Endothelial cell of umbilical vein (primary cell): ENCODE measurements at regions not wholly inside any gene's neighbourhood (a gene's known extent, or its start where the extent isn't known, plus 50 kb on each side); places are given as distances from the start of the nearest gene placed in this dataset.

Source experiments
- BruUV-seq: library from RNA; stranded (reverse); fragments of 400-500 nt; replicated peaks from 2 replicates; lab custom pipeline; 2021; lab: Mats Ljungman, UMichigan
- CTCF ChIA-PET: fragments of 300-600, 350-600 bp; sonication (Branson Sonifier 250); formaldehyde crosslinking; loops from one replicate; lab custom pipeline; 2021; ENCODE audit warnings: antibody characterized with exemption, inconsistent platforms; lab: Charles Lee
- POLR2A ChIA-PET: fragments of 300-600, 350-600 bp; sonication (Branson Sonifier 250); formaldehyde crosslinking; loops from one replicate; lab custom pipeline; 2021; ENCODE audit warnings: antibody characterized with exemption, inconsistent platforms; lab: Charles Lee
- DNase-seq: peaks from one replicate; pipeline ENCODE4 v3.0.0-alpha.2; 2011; ENCODE audit warnings: low read depth, low spot score
- FAIRE-seq: peaks from 2 replicates; lab custom pipeline; 2011; peaks lifted over from hg19 to GRCh38; lab: Jason Lieb, UNC
- H2AFZ ChIP-seq: 2 replicates; pipeline ENCODE4 v1.6.0; 2012; ENCODE audit warnings: low read depth, low read length, control low read depth, inconsistent platforms
- H3K27ac ChIP-seq: 2 replicates; pipeline ENCODE4 v1.5.1; 2011; ENCODE audit warnings: low read depth, mild to moderate bottlenecking, control low read depth, low read length, moderate library complexity; ENCODE audit not compliant: insufficient read depth
- H3K27me3 ChIP-seq, 2 experiments: 2 replicates each; pipeline versions ENCODE4 v1.6.0 to v1.6.1; 2011; ENCODE audit warnings: low read length in 2 of 2, mixed read lengths in 1 of 2; ENCODE audit not compliant: control insufficient read depth in 2 of 2, insufficient read depth in 2 of 2
- H3K36me3 ChIP-seq, 2 experiments: 2 replicates in 1 of 2; 3 replicates in 1 of 2; pipeline ENCODE4 v1.5.1; 2011; ENCODE audit warnings: low read length in 2 of 2, mild to moderate bottlenecking in 1 of 2, moderate library complexity in 1 of 2; ENCODE audit not compliant: control insufficient read depth in 2 of 2, insufficient read depth in 2 of 2; ENCODE audit errors: extremely low read depth in 1 of 2
- H3K4me1 ChIP-seq: 3 replicates; pipeline ENCODE4 v1.5.1; 2011; ENCODE audit warnings: mild to moderate bottlenecking, low read length; ENCODE audit not compliant: control insufficient read depth, insufficient read depth; ENCODE audit errors: extremely low read depth
- H3K4me2 ChIP-seq: 2 replicates; pipeline ENCODE4 v1.6.1; 2011; ENCODE audit warnings: low read length, control low read depth, mixed read lengths; ENCODE audit not compliant: insufficient read depth
- H3K4me3 ChIP-seq, 3 experiments: fragments of 200-600 bp in 1 of 3; sonication (generic), shearing (Covaris generic) in 1 of 3; replicated peaks in 1 of 3; 2 replicates each; pipeline ENCODE4 v1.5.1; 2011 to 2016; ENCODE audit warnings: control low read depth in 3 of 3, low read length in 3 of 3, mild to moderate bottlenecking in 2 of 3, inconsistent platforms in 1 of 3, low read depth in 1 of 3, moderate library complexity in 1 of 3; ENCODE audit not compliant: insufficient read depth in 1 of 3
- H3K79me2 ChIP-seq: 2 replicates; pipeline ENCODE4 v1.6.0; 2012; ENCODE audit warnings: low read length, inconsistent platforms; ENCODE audit not compliant: control insufficient read depth, insufficient read depth
- H3K9ac ChIP-seq: replicated peaks from 2 replicates; pipeline ENCODE3; 2011; ENCODE audit warnings: low read length, control low read depth; ENCODE audit not compliant: insufficient read depth; ENCODE audit errors: extremely low read depth
- H3K9me1 ChIP-seq: replicated peaks from 3 replicates; pipeline ENCODE4 v1.6.0; 2011; ENCODE audit warnings: mild to moderate bottlenecking, low read length; ENCODE audit not compliant: control insufficient read depth, insufficient read depth; ENCODE audit errors: extremely low read depth
- H3K9me3 ChIP-seq: replicated peaks from 2 replicates; pipeline ENCODE4 v1.5.1; 2012; ENCODE audit warnings: low read length, inconsistent platforms; ENCODE audit not compliant: control insufficient read depth, insufficient read depth
- H4K20me1 ChIP-seq: replicated peaks from 2 replicates; pipeline ENCODE3; 2011; ENCODE audit warnings: mild to moderate bottlenecking, low read length; ENCODE audit not compliant: control insufficient read depth, insufficient read depth; ENCODE audit errors: extremely low read depth
- CTCF ChIP-seq, 2 donors: IDR thresholded peaks; 1 replicate in 1 of 2; 2 replicates in 1 of 2; pipeline ENCODE4 v1.5.1; 2011; ENCODE audit warnings: low read length in 2 of 2, mild to moderate bottlenecking in 2 of 2, moderate library complexity in 2 of 2, control low read depth in 1 of 2, inconsistent platforms in 1 of 2, low read depth in 1 of 2; ENCODE audit not compliant: insufficient read depth in 1 of 2; ENCODE audit errors: extremely low read depth in 1 of 2
- EZH2 ChIP-seq: IDR thresholded peaks from 2 replicates; pipeline ENCODE4 v1.6.1; 2012; ENCODE audit warnings: borderline replicate concordance, low read depth, mild to moderate bottlenecking, moderate library complexity, low read length, inconsistent platforms; ENCODE audit not compliant: severe bottlenecking
- FOS ChIP-seq: IDR thresholded peaks from 2 replicates; pipeline ENCODE4 v1.6.1; 2011; ENCODE audit warnings: mild to moderate bottlenecking, low read length, moderate library complexity, borderline replicate concordance; ENCODE audit not compliant: insufficient read depth
- GATA2 ChIP-seq: IDR thresholded peaks from 2 replicates; pipeline ENCODE4 v1.7.0; 2011; ENCODE audit warnings: low read depth, mild to moderate bottlenecking, moderate library complexity, mixed read lengths, low read length; ENCODE audit not compliant: insufficient read length, insufficient read depth
- JUN ChIP-seq: IDR thresholded peaks from 2 replicates; pipeline ENCODE4 v1.6.1; 2011; ENCODE audit warnings: borderline replicate concordance, low read depth; ENCODE audit not compliant: insufficient read length, insufficient read depth
- MYC ChIP-seq: IDR thresholded peaks from one replicate; pipeline ENCODE4 v1.6.1; 2011; ENCODE audit warnings: mild to moderate bottlenecking, low read depth, low read length
- POLR2A ChIP-seq: IDR thresholded peaks from 2 replicates; pipeline ENCODE4 v1.6.1; 2012; ENCODE audit warnings: low read depth, mild to moderate bottlenecking, control low read depth, low read length
- POLR2AphosphoS5 ChIP-seq: IDR thresholded peaks from 2 replicates; pipeline ENCODE4 v1.6.1; 2012; ENCODE audit warnings: low read depth, mild to moderate bottlenecking, control low read depth, low read length, moderate library complexity; ENCODE audit not compliant: insufficient read depth
- dilution Hi-C: fragments of 300-500 bp; cut with MboI; formaldehyde crosslinking; loops from one replicate; pipeline ENCODE4 v1.15.0; 2019; ENCODE audit warnings: low sequenced_read_pairs; ENCODE audit not compliant: extremely low pct_ligation_motif_present
- intact Hi-C: fragments of 100-400 bp; cut with micrococcal nuclease; formaldehyde crosslinking; loops from one replicate; pipeline ENCODE4 v1.10.0; 2022
- TF ChIP-seq, protein P1 (sequence below): IDR thresholded peaks from 2 replicates; pipeline ENCODE4 v1.6.1; 2011; ENCODE audit not compliant: insufficient read depth, insufficient read length

GRCh38 chr20:56735084-56735642 is 106.1 kb downstream of the TFAP2C start:
- DNase-seq, result no peak
- no peaks in the 10 kb centered on the region for H3K4me1 ChIP-seq
- H3K9ac ChIP-seq, result no peak overlapping the region
- BruUV-seq, result no TSS peak
- H4K20me1 ChIP-seq, result no peaks in the 10 kb centered on the region
- H3K79me2 ChIP-seq, result no peaks in the 10 kb centered on the region
- no peaks in the 10 kb centered on the region for H3K9me1 ChIP-seq
- no peak overlapping the region for H2AFZ ChIP-seq
- dilution Hi-C loops (no loop called here), intact Hi-C loops (no loop called here)
- H3K4me3 ChIP-seq, result no peak overlapping the region
- no peaks in the 10 kb centered on the region for H3K27me3 ChIP-seq
- POLR2A ChIA-PET, result no interaction called here
- H3K27ac ChIP-seq, result no peak overlapping the region
- CTCF ChIA-PET, result no interaction called here
- H3K4me2 ChIP-seq, result no peak overlapping the region
- no peak for FAIRE-seq
- TF ChIP-seq POLR2A (no peak), JUN (no peak), CTCF (IDR thresholded peaks at IDR 0.05; ENCODE audit: extremely low read depth in 1 of 2, insufficient read depth in 1 of 2, low read depth in 1 of 2, low read length in 2 of 2) (no peak), MYC (no peak), EZH2 (no peak), GATA2 (no peak), POLR2AphosphoS5 (no peak), FOS (no peak)
- TF ChIP-seq, protein P1, sequence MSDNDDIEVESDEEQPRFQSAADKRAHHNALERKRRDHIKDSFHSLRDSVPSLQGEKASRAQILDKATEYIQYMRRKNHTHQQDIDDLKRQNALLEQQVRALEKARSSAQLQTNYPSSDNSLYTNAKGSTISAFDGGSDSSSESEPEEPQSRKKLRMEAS, result no peak
- H3K36me3 ChIP-seq, result no peaks in the 10 kb centered on the region
- no peaks in the 10 kb centered on the region for H3K9me3 ChIP-seq
